Jurkat, Clone E6-1 (cell line): ENCODE measurements at regions not wholly inside any gene's neighbourhood (a gene's known extent, or its start where the extent isn't known, plus 50 kb on each side); places are given as distances from the start of the nearest gene placed in this dataset.

Experiments
- DNase-seq: peaks from one replicate; pipeline ENCODE4 v3.0.0-alpha.2; 2011; ENCODE audit warnings: low read depth, low spot score
- H3K4me3 ChIP-seq: 2 replicates; pipeline ENCODE4 v1.5.1; 2011; ENCODE audit warnings: mild to moderate bottlenecking, low read length, control low read depth, moderate library complexity

DNA sequence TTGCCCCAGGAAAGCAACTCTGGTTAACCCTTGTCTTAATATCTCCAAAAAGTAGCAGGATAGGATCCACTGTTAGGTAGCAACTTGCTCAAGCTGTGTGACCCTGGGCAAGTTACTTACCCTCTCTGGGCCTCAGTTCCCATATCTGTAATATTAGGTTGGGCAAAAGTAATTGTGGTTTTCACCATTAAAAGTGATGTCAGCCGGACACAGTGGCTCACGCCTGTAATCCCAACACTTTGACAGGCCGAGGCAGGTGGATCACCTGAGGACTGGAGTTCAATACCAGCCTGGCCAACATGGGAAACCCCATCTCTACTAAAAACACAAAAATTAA, 179.3 kb downstream of the FOXL1 start:
- H3K4me3 ChIP-seq: no peak overlapping the region
- no peak for DNase-seq

DNA sequence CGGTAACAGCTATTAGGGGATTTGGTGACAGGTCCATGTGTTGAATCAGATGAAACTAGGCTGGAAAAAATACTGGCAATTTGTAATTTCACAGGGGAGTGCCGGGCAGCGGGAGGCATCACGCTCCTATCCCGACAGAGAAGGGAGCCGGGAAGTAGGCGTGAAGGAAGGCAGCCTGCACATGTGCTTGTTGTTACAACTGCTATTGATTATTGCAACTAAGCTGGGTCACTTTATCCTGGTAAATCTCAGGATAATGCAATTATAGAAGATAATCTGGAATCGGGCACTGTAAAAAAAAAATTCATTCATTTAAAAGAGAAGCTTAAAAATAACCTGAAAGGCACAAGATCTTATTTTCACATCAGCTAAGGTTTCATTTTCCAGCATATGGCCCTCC, 180.6 kb downstream of the FOXL1 start:
- H3K4me3 ChIP-seq: no peak overlapping the region

DNA sequence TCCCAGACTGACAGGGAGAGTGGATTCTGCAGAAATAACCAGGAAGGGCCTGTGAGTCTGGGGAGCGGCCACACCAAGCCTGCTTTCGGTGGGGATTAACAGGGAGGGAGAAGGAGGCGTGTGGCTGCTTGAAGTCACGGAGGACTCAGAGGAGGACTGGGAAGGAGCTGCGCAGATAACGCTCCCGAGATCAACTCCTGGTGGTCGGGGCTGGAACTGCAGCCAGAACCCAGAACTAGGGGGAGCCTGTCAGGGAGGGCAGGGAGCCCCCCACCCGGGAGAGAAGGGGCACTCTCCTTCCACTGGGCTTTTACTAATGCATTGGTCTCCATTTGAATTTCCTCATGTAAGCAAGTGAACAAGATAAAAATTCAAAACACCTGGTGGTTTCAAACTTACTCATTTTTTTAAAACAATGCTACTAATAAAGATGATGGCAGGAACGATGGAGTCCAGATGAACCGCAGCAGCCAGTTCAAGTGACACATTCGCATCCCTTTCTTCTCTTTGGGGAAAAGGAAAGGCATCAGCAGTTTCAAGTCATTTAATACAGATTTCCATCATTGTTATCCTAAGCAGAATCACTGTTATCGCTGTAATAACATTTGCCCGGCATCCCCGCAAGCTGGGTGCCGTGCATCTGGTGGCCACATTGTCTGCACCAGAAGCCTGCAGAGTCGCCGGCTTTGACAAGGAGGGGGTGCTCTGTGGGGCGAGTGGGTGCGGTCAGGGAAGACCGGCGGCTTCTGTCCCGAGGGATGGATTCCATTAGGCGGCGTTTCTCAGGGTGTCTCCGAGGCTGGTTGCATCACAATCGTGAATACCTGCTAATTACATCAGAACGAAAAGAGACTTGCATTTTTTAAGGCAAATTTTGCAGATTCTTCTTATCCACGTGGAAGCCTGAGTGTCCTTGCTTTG, 183.0 kb downstream of the FOXL1 start:
- DNase-seq: peak; percentile 29

More for the DNA sequence above, 180.6 kb downstream of the FOXL1 start:
- DNase-seq: no peak

GRCh38 chr16:86762095-86762494, 183.7 kb downstream of the FOXL1 start:
- H3K4me3 ChIP-seq: no peak overlapping the region
- DNase-seq: no peak

More for the DNA sequence above, 183.0 kb downstream of the FOXL1 start:
- H3K4me3 ChIP-seq: no peak overlapping the region

DNA sequence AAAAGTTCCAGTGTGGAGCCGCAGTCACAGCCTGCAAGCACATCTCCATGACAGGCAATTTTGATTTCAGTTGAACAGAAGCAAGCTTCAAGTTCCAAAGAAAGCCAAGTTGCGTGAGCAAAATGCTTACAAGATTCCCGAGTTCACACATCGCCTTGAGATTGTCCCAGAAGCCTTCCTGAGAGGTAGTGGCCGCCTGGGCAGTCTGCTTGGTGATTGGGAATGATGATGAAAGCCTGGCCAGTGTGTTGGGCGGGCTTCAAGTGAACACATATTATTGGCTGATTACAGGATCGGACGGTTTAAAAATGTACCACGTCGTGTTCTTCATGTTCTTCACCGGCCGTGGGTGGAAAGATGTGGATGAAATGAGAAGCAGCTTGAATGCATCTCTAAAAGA, 185.5 kb downstream of the FOXL1 start:
- DNase-seq: no peak
- H3K4me3 ChIP-seq: no peak overlapping the region

DNA sequence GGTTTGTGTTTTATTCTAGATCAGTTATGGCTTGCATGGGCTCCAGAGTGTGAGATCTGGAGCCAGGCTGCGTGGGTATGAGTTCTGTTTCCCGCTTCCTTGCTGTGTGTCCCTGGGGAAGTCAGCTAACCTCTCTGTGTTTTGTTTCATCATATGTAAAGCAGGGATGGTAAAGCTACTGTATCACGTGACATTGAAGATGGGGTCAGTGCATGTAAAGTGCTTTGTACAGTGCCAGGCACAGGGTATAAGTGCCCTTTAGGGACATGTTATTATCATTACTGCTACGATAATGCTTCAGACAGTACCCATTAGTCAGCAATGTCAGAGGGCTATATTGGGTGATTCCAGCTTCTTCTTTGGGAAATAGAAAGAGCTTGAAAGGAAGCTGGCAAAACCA, 186.2 kb downstream of the FOXL1 start:
- no peak overlapping the region for H3K4me3 ChIP-seq
- DNase-seq: no peak

GRCh38 chr16:86765389-86766026, 187.2 kb downstream of the FOXL1 start:
- DNase-seq: no peak
- H3K4me3 ChIP-seq: no peak overlapping the region

DNA sequence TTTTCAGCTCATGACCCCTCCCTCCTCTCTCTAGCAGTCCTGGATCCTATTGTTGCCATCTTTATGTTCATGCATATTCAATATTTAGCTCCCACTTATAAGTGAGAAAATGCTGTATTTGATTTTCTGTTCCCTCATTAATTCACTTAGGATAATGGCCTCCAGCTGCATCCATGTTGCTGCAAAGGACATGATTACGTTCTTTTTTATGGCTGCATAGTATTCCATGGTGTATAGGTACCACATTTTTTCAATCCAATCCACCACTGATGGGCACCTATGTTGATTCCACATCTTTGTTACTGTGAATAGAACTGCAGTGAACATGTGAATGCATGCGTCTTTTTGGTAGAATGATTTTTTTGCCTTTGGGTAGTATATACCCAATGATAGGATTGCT, 188.4 kb downstream of the FOXL1 start:
- no peak for DNase-seq
- H3K4me3 ChIP-seq: no peak overlapping the region

- no peak for DNase-seq
- no peak overlapping the region for H3K4me3 ChIP-seq
These were observed 190.0 kb downstream of the FOXL1 start for GRCh38 chr16:86768228-86768791.

- H3K4me3 ChIP-seq: no peak overlapping the region
- no peak for DNase-seq
These were observed 190.7 kb downstream of the FOXL1 start for GRCh38 chr16:86768999-86769398.

- no peak for DNase-seq
These were observed 193.4 kb downstream of the FOXL1 start for GRCh38 chr16:86771506-86772460.

GRCh38 chr16:86772671-86773353, 194.5 kb downstream of the FOXL1 start:
- no peak for DNase-seq
- no peak overlapping the region for H3K4me3 ChIP-seq

More at GRCh38 chr16:86771506-86772460, 193.4 kb downstream of the FOXL1 start:
- no peak overlapping the region for H3K4me3 ChIP-seq

DNA sequence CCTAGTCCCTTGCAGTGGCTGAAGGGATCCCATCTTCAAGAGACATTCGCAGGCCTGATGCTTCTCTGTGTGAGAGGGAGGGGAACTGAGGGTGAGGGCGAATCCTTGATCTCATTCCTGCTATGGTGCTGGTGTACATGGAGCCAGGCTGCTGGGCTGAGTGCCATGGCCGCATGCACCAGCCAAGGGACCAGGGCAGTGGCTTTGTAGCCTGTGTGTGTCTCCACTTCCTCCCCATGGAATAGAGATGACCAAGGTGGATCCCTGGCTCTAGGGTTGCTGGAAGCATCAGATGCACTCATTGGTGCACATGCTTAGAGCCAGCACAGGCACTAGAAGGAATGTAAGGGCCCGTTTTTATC, 195.0 kb downstream of the FOXL1 start:
- H3K4me3 ChIP-seq: no peak overlapping the region
- no peak for DNase-seq

GRCh38 chr16:86774931-86775330, 196.6 kb downstream of the FOXL1 start:
- no peak for DNase-seq
- H3K4me3 ChIP-seq: no peak overlapping the region

- DNase-seq: no peak
- no peak overlapping the region for H3K4me3 ChIP-seq
These were observed 197.2 kb downstream of the FOXL1 start for GRCh38 chr16:86775511-86775921.

DNA sequence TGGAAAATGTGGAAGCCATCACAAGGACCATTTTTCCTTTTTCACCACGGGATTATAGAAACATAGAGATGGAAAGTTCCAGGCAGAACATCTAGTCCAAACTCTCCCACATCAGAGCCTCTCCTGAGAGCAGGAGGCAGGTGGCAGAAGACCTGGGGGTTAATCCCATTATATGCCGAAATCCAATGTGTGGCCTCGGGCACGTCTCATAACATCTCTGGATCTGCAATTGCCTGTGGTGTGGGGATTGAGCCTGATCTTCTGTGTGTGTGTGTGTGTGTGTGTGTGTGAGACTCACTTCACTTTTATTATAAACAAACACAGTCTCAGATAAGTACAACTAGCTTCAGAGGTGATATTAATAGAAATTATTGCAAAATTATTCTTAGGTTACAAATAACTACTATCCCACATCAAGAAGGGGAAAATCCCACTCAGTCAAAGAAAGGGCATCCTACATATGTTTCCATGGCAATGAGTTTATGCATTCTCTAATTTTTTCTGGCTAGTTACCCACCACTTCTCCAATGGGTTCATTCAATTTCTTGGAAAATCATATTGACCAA, 199.1 kb downstream of the FOXL1 start:
- H3K4me3 ChIP-seq: no peak overlapping the region
- no peak for DNase-seq

- H3K4me3 ChIP-seq: no peak overlapping the region
- DNase-seq: no peak
These were observed 199.9 kb downstream of the FOXL1 start for GRCh38 chr16:86778108-86778745.

DNA sequence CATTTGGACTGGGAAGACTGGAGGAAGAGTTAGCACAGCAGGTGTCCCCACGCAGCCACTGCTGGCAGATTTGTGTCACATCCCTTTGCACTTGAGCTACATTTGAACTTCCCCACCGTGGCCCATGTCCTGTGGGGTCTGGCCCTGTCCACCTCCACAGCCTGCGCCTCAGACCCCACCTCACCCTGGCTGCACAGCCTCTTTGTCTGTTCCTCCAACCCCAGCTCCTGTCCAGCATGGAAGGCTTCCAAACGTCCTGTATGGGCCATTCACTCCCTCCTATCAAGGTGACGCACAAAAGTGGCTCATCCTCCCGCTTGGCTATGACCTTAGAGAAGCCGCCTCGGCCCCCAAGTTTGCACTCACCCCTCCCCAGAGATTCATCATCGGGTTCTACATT, 200.6 kb downstream of the FOXL1 start:
- no peak for DNase-seq
- H3K4me3 ChIP-seq: no peak overlapping the region
